Prostate gland (tissue), 2 donors: ENCODE measurements at regions not wholly inside any gene's neighbourhood (a gene's known extent, or its start where the extent isn't known, plus 50 kb on each side); places are given as distances from the start of the nearest gene placed in this dataset.

Experiments
- CTCF ChIP-seq, 4 experiments: fragments of 200-600 bp in 2 of 4; fragments of 450-650 bp in 2 of 4; sonication (generic) in 2 of 4; IDR thresholded peaks; 1 replicate in 3 of 4; 2 replicates in 1 of 4; pipeline ENCODE4 v1.5.1; 2016 to 2019; ENCODE audit warnings: antibody characterized with exemption in 4 of 4, mild to moderate bottlenecking in 2 of 4, moderate library complexity in 2 of 4
- POLR2A ChIP-seq: fragments of 450-650 bp; IDR thresholded peaks from one replicate; pipeline ENCODE4 v1.6.1; 2016; ENCODE audit warnings: antibody characterized with exemption, mild to moderate bottlenecking

DNA sequence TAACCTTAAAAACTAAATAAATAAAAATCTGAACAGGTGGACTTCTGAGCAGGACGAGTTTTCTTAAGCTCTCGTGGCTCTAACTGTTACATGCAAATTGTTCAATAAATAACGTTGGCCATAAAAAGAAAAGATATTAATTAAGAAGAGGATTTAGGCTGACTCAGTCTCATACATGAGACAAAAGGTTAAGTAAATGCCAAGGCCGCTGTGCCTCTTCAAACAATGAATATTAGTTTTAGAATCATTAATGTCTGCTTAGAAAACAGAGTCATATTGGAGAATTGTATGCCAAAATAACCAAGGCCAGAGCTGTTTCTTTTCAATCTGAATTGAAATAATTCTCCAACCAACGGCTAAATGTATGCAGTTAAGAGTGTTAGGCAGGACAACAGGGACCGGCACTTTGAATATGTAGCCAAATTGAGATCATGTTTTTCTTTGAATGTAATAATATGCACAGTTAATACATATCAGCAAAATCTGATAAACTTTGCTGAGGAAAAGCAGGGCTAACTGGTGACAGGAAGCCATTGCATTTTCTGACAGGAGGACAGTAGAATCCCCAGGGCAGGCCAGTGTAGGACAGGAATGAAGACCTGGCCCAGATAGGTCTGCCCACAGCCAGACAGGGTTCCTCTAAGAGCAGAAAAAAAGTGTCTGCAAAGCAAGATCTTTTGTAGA, 1041.4 kb upstream of the FANCL start:
- TF ChIP-seq CTCF (IDR thresholded peaks at IDR 0.05) = no peak
- TF ChIP-seq POLR2A = no peak
